ENCODE measurements at regions not wholly inside any gene's neighbourhood (a gene's known extent, or its start where the extent isn't known, plus 50 kb on each side); places are given as distances from the start of the nearest gene placed in this dataset.

GRCh38 chr4:26088433-26088928, 174.5 kb downstream of the SMIM20 start (continued):
- no peak for TF ChIP-seq IRF3 (IDR thresholded peaks at IDR 0.05)
- TF ChIP-seq HSF1 (IDR thresholded peaks at IDR 0.05; ENCODE audit: low read depth, low read length) = no peak
- TF ChIP-seq SPI1 (IDR thresholded peaks at IDR 0.05; ENCODE audit: borderline replicate concordance, insufficient read depth, low read depth, low read length) = peak; percentile 47; the same call in 1 of the 2 replicates
- 0 out of 2 replicates have a peak, but pooled peaks have one; percentile 31 for TF ChIP-seq MEF2A (IDR thresholded peaks at IDR 0.05; ENCODE audit: insufficient read depth, low read depth, low read length)
- no peak for TF ChIP-seq ZNF592 (IDR thresholded peaks at IDR 0.05)
- no peak for TF ChIP-seq E4F1 (IDR thresholded peaks at IDR 0.05; ENCODE audit: borderline replicate concordance, partially characterized antibody)
- TF ChIP-seq FOS (IDR thresholded peaks at IDR 0.05; ENCODE audit: borderline replicate concordance, extremely low read depth, insufficient read length) = no peak
- TF ChIP-seq ATF7 (IDR thresholded peaks at IDR 0.05; ENCODE audit: low read depth) = peak; percentile 71
- no peak for TF ChIP-seq SMARCA5 (IDR thresholded peaks at IDR 0.05)
- TF ChIP-seq CREM (IDR thresholded peaks at IDR 0.05; ENCODE audit: low read depth) = peak; percentile 39; the same call in 1 of the 2 replicates
- peak; percentile 23 to 72; a peak in 2 of 4 replicates for TF ChIP-seq EP300 (IDR thresholded peaks at IDR 0.05; ENCODE audit: borderline replicate concordance in 1 of 2, control insufficient read depth in 1 of 2, low read depth in 2 of 2, low read length in 2 of 2)
- no peak for TF ChIP-seq IRF5 (IDR thresholded peaks at IDR 0.05; ENCODE audit: borderline replicate concordance)
